Panc1 (cell line): ENCODE measurements at regions not wholly inside any gene's neighbourhood (a gene's known extent, or its start where the extent isn't known, plus 50 kb on each side); places are given as distances from the start of the nearest gene placed in this dataset.

ENCODE experiments used
- ATAC-seq: fragments of 200-7000 bp; cut with Tn5 transposase; 2 replicates; pipeline ENCODE4 v1.9.1; 2020; ENCODE audit warnings: mild to moderate bottlenecking, moderate library complexity
- BruUV-seq: library from RNA; stranded (reverse); fragments of 400-500 nt; replicated peaks from 2 replicates; lab custom pipeline; 2021; lab: Mats Ljungman, UMichigan
- CTCF ChIA-PET: fragments of 300-600 bp; sonication (Branson Sonifier 250); formaldehyde crosslinking; loops from one replicate; lab custom pipeline; 2022; ENCODE audit warnings: antibody characterized with exemption; lab: Charles Lee
- POLR2A ChIA-PET: fragments of 300-600 bp; sonication (Branson Sonifier 250); formaldehyde crosslinking; loops from one replicate; lab custom pipeline; 2022; ENCODE audit warnings: antibody characterized with exemption; lab: Charles Lee
- DNase-seq: peaks from one replicate; pipeline ENCODE4 v3.0.0-alpha.2; 2010; ENCODE audit warnings: low read depth, low spot score
- H3K27ac ChIP-seq: 2 replicates; pipeline ENCODE4 v1.5.1; 2011; ENCODE audit warnings: mild to moderate bottlenecking, low read length, inconsistent platforms
- H3K27me3 ChIP-seq: fragments of 200-500 bp; sonication (Bioruptor generic); 2 replicates; pipeline ENCODE4 v1.6.0; 2014; ENCODE audit warnings: low read length, inconsistent platforms; ENCODE audit not compliant: control insufficient read depth, insufficient read depth
- H3K36me3 ChIP-seq: fragments of 200-500 bp; sonication (Bioruptor generic); 2 replicates; pipeline ENCODE4 v1.5.1; 2014; ENCODE audit warnings: inconsistent platforms, mild to moderate bottlenecking, low read length, moderate library complexity; ENCODE audit not compliant: control insufficient read depth, insufficient read depth
- H3K4me1 ChIP-seq: 2 replicates; pipeline ENCODE4 v1.5.1; 2011; ENCODE audit warnings: inconsistent platforms, mild to moderate bottlenecking, low read length, moderate library complexity; ENCODE audit not compliant: control insufficient read depth, insufficient read depth
- H3K4me3 ChIP-seq, 2 experiments: 2 replicates each; pipeline ENCODE4 v1.5.1; 2011 to 2012; ENCODE audit warnings: low read depth in 2 of 2, low read length in 2 of 2, mild to moderate bottlenecking in 2 of 2, inconsistent platforms in 1 of 2, moderate library complexity in 1 of 2
- H3K9me3 ChIP-seq: fragments of 200-500 bp; sonication (Bioruptor generic); 2 replicates; pipeline ENCODE4 v1.5.1; 2014; ENCODE audit warnings: low read depth, mild to moderate bottlenecking, inconsistent platforms, low read length, moderate library complexity; ENCODE audit not compliant: control insufficient read depth, insufficient read depth
- CTCF ChIP-seq: fragments of 450-650 bp; IDR thresholded peaks from 2 replicates; pipeline ENCODE4 v1.5.1; 2017; ENCODE audit warnings: mild to moderate bottlenecking
- POLR2AphosphoS5 ChIP-seq: IDR thresholded peaks from 2 replicates; pipeline ENCODE4 v1.6.1; 2012; ENCODE audit warnings: mild to moderate bottlenecking, low read depth, low read length, moderate library complexity
- REST ChIP-seq, 2 experiments: IDR thresholded peaks; 2 replicates each; pipeline ENCODE4 v1.6.1; 2011 to 2012; ENCODE audit warnings: low read depth in 2 of 2, control low read depth in 1 of 2, low read length in 1 of 2, mild to moderate bottlenecking in 1 of 2, moderate library complexity in 1 of 2; ENCODE audit not compliant: insufficient read depth in 1 of 2
- SIN3A ChIP-seq: IDR thresholded peaks from 2 replicates; pipeline ENCODE4 v1.6.1; 2012; ENCODE audit warnings: low read depth, mild to moderate bottlenecking, low read length, moderate library complexity, borderline replicate concordance; ENCODE audit not compliant: insufficient read depth
- TCF7L2 ChIP-seq: IDR thresholded peaks from 2 replicates; pipeline ENCODE4 v1.6.1; 2011; ENCODE audit warnings: mild to moderate bottlenecking, low read depth, low read length, inconsistent platforms
- in situ Hi-C: cut with HindIII; loops from 2 replicates; pipeline ENCODE4 v1.10.0; 2016; ENCODE audit warnings: low sequenced_read_pairs, low pct_unique_long_range_greater_than_20kb
- intact Hi-C: fragments of 100-400 bp; cut with micrococcal nuclease; formaldehyde crosslinking; loops from one replicate; pipeline ENCODE4 v1.10.0; 2022; ENCODE audit not compliant: unreplicated experiment

- Histone ChIP-seq H3K4me3 (no peak overlapping the region), H3K9me3 (no peaks in the 10 kb centered on the region), H3K27ac (no peak overlapping the region), H3K36me3 (no peaks in the 10 kb centered on the region; the same call in 1 of the 2 replicates), H3K27me3 (peaks cover 8% of the 10 kb centered on the region), H3K4me1 (no peaks in the 10 kb centered on the region)
- ChIA-PET CTCF (no interaction called here), POLR2A (no interaction called here)
- no peak for TF ChIP-seq REST (IDR thresholded peaks at IDR 0.05; ENCODE audit: insufficient read depth in 1 of 2, low read depth in 2 of 2, low read length in 1 of 2)
- no peak for TF ChIP-seq TCF7L2
- TF ChIP-seq SIN3A, result no peak
- no peak for TF ChIP-seq POLR2AphosphoS5
- no peak for TF ChIP-seq CTCF
- intact Hi-C loops (no loop called here), in situ Hi-C loops (no loop called here)
- no peak for ATAC-seq
- no TSS peak for BruUV-seq
- DNase-seq, result no peak
These were observed 152.8 kb upstream of the CTAGE1 start for GRCh38 chr18:22570492-22570891.

- H3K36me3 ChIP-seq, result no peaks in the 10 kb centered on the region; the same call in 1 of the 2 replicates
- H3K4me3 ChIP-seq, result no peak overlapping the region
- DNase-seq (no peak), ATAC-seq (no peak)
- peaks cover 8% of the 10 kb centered on the region for H3K27me3 ChIP-seq
- ChIA-PET CTCF (no interaction called here), POLR2A (interaction anchor here (0.6 kb wide), 1 partner anchor 91 kb away, joined by 5 read pairs; no protein-coding TSS in a partner anchor)
- H3K27ac ChIP-seq, result no peak overlapping the region
- H3K9me3 ChIP-seq, result no peaks in the 10 kb centered on the region
- no peaks in the 10 kb centered on the region for H3K4me1 ChIP-seq
- in situ Hi-C loops (no loop called here), intact Hi-C loops (no loop called here)
- no peak for TF ChIP-seq REST (IDR thresholded peaks at IDR 0.05; ENCODE audit: insufficient read depth in 1 of 2, low read depth in 2 of 2, low read length in 1 of 2)
- no peak for TF ChIP-seq POLR2AphosphoS5
- TF ChIP-seq TCF7L2, result no peak
- TF ChIP-seq SIN3A, result no peak
- TF ChIP-seq CTCF, result no peak
- BruUV-seq, result no TSS peak
These were observed 154.6 kb upstream of the CTAGE1 start for GRCh38 chr18:22572341-22572740.
